H9 (cell line): ENCODE measurements at regions not wholly inside any gene's neighbourhood (a gene's known extent, or its start where the extent isn't known, plus 50 kb on each side); places are given as distances from the start of the nearest gene placed in this dataset.

Experiments
- DNase-seq: peaks from one replicate; pipeline ENCODE4 v3.0.0-alpha.2; 2017
- H2AFZ ChIP-seq: one replicate; pipeline ENCODE4 v1.6.1; 2013; ENCODE audit warnings: mild to moderate bottlenecking, low read length, control low read depth, moderate library complexity
- H2AK5ac ChIP-seq: 2 replicates; pipeline ENCODE4 v1.6.1; 2013; ENCODE audit warnings: low read length, control low read depth, mixed read lengths; ENCODE audit not compliant: insufficient read length
- H2BK120ac ChIP-seq: one replicate; pipeline ENCODE4 v1.6.1; 2013; ENCODE audit warnings: low read depth, mild to moderate bottlenecking, low read length, control low read depth, inconsistent platforms; ENCODE audit not compliant: poor library complexity, severe bottlenecking
- H2BK12ac ChIP-seq: 2 replicates; pipeline ENCODE4 v1.6.1; 2013; ENCODE audit warnings: low read length, control low read depth, mixed read lengths, low read depth; ENCODE audit not compliant: insufficient read length
- H2BK15ac ChIP-seq: 2 replicates; pipeline ENCODE4 v1.6.1; 2013; ENCODE audit warnings: low read depth, low read length, control low read depth
- H2BK20ac ChIP-seq: one replicate; pipeline ENCODE4 v1.6.1; 2013; ENCODE audit warnings: low read depth, mild to moderate bottlenecking, low read length, control low read depth, inconsistent platforms; ENCODE audit not compliant: poor library complexity, severe bottlenecking
- H2BK5ac ChIP-seq: 2 replicates; pipeline ENCODE4 v1.6.1; 2013; ENCODE audit warnings: low read length, control low read depth, mixed read lengths; ENCODE audit not compliant: insufficient read length
- H3K14ac ChIP-seq: 2 replicates; pipeline ENCODE4 v1.6.1; 2013; ENCODE audit warnings: low read length, control low read depth; ENCODE audit not compliant: insufficient read depth
- H3K18ac ChIP-seq: 2 replicates; pipeline ENCODE4 v1.6.1; 2013; ENCODE audit warnings: low read depth, mild to moderate bottlenecking, mixed read lengths, low read length, control low read depth; ENCODE audit not compliant: insufficient read length
- H3K23ac ChIP-seq: 2 replicates; pipeline ENCODE4 v1.6.1; 2013; ENCODE audit warnings: low read length, control low read depth, mixed read lengths, low read depth; ENCODE audit not compliant: insufficient read length
- H3K23me2 ChIP-seq: 2 replicates; pipeline ENCODE4 v1.6.1; 2013; ENCODE audit warnings: low read depth, mild to moderate bottlenecking, mixed read lengths, low read length, control low read depth; ENCODE audit not compliant: insufficient read length, poor library complexity, severe bottlenecking
- H3K27ac ChIP-seq: 2 replicates; pipeline ENCODE4 v1.5.1; 2013; ENCODE audit warnings: low read length, control low read depth, mixed read lengths, low read depth; ENCODE audit not compliant: insufficient read length
- H3K27me3 ChIP-seq: 2 replicates; pipeline ENCODE4 v1.6.1; 2013; ENCODE audit warnings: low read length, control low read depth, inconsistent platforms; ENCODE audit not compliant: insufficient read depth
- H3K4ac ChIP-seq: 2 replicates; pipeline ENCODE4 v1.6.1; 2013; ENCODE audit warnings: low read depth, mild to moderate bottlenecking, control low read depth, inconsistent platforms, low read length, moderate library complexity
- H3K4me1 ChIP-seq: 2 replicates; pipeline ENCODE4 v1.6.1; 2013; ENCODE audit warnings: low read length, control low read depth, inconsistent platforms; ENCODE audit not compliant: insufficient read depth
- H3K4me2 ChIP-seq: 2 replicates; pipeline ENCODE4 v1.6.1; 2013; ENCODE audit warnings: low read length, control low read depth, mixed read lengths; ENCODE audit not compliant: insufficient read length, insufficient read depth
- H3K56ac ChIP-seq: 2 replicates; pipeline ENCODE4 v1.6.1; 2013; ENCODE audit warnings: low read depth, mild to moderate bottlenecking, mixed read lengths, low read length, control low read depth; ENCODE audit not compliant: insufficient read length
- H3K79me1 ChIP-seq: 2 replicates; pipeline ENCODE4 v1.6.1; 2013; ENCODE audit warnings: low read depth, mild to moderate bottlenecking, moderate library complexity, low read length, control low read depth, inconsistent platforms; ENCODE audit not compliant: insufficient read depth, poor library complexity, severe bottlenecking
- H3K79me2 ChIP-seq: 2 replicates; pipeline ENCODE4 v1.6.1; 2013; ENCODE audit warnings: low read length, control low read depth, inconsistent platforms; ENCODE audit not compliant: insufficient read depth
- H3K9ac ChIP-seq: 2 replicates; pipeline ENCODE4 v1.6.1; 2013; ENCODE audit warnings: low read length, control low read depth, mixed read lengths; ENCODE audit not compliant: insufficient read length; ENCODE audit errors: extremely low read depth
- H3K9me3 ChIP-seq: one replicate; pipeline ENCODE4 v1.6.1; 2013; ENCODE audit warnings: low read depth, low read length, inconsistent platforms; ENCODE audit not compliant: control insufficient read depth
- H3T11ph ChIP-seq: one replicate; pipeline ENCODE4 v1.6.1; 2013; ENCODE audit warnings: mild to moderate bottlenecking, low read length, control low read depth, inconsistent platforms
- H4K20me1 ChIP-seq: one replicate; pipeline ENCODE4 v1.6.1; 2013; ENCODE audit not compliant: control insufficient read depth, insufficient read length, insufficient read depth
- H4K5ac ChIP-seq: 2 replicates; pipeline ENCODE4 v1.6.1; 2013; ENCODE audit warnings: low read depth, mild to moderate bottlenecking, mixed read lengths, low read length, control low read depth; ENCODE audit not compliant: insufficient read length
- H4K8ac ChIP-seq: replicated peaks from 2 replicates; pipeline ENCODE4 v1.6.1; 2013; ENCODE audit warnings: low read length, control low read depth, mixed read lengths, low read depth; ENCODE audit not compliant: insufficient read length
- H4K91ac ChIP-seq: 2 replicates; pipeline ENCODE4 v1.6.1; 2013; ENCODE audit warnings: low read depth, mild to moderate bottlenecking, moderate library complexity, mixed read lengths, low read length, control low read depth; ENCODE audit not compliant: insufficient read length
- H3K27ac Mint-ChIP-seq, 3 experiments: 2 replicates in 2 of 3; 3 replicates in 1 of 3; pipeline ENCODE4 v1.8.0; 2020 to 2021; ENCODE audit warnings: mixed read lengths in 3 of 3, mild to moderate bottlenecking in 1 of 3, moderate library complexity in 1 of 3
- H3K27me3 Mint-ChIP-seq: 2 replicates; pipeline ENCODE4 v1.8.0; 2021; ENCODE audit warnings: low read depth, mild to moderate bottlenecking, moderate library complexity, mixed read lengths
- H3K36me3 Mint-ChIP-seq, 3 experiments: 2 replicates in 2 of 3; 3 replicates in 1 of 3; pipeline ENCODE4 v1.8.0; 2020 to 2021; ENCODE audit warnings: low read depth in 3 of 3, mixed read lengths in 3 of 3; ENCODE audit not compliant: insufficient read depth in 1 of 3
- H3K4me1 Mint-ChIP-seq, 2 experiments: 2 replicates each; pipeline ENCODE4 v1.8.0; 2020; ENCODE audit warnings: mixed read lengths in 2 of 2
- H3K4me3 Mint-ChIP-seq, 2 experiments: 2 replicates in 1 of 2; 3 replicates in 1 of 2; pipeline ENCODE4 v1.8.0; 2020 to 2021; ENCODE audit warnings: mild to moderate bottlenecking in 2 of 2, mixed read lengths in 2 of 2, moderate library complexity in 1 of 2
- H3K9me3 Mint-ChIP-seq, 2 experiments: 2 replicates in 1 of 2; 3 replicates in 1 of 2; pipeline ENCODE4 v1.8.0; 2020; ENCODE audit warnings: mild to moderate bottlenecking in 2 of 2, mixed read lengths in 2 of 2, moderate library complexity in 1 of 2
- WGBS: extraction: QIAGEN DNeasy Blood & Tissue Kit; methylation state at CpG from one replicate; pipeline ENCODE4 v1.1.7; 2013; ENCODE audit warnings: missing lambda C conversion rate, low lambda C conversion rate, mixed read lengths; ENCODE audit not compliant: insufficient read length; ENCODE audit errors: extremely low coverage; 5-methylcytosine and 5-hydroxymethylcytosine counted together
- TF ChIP-seq, protein P1 (sequence below): fragments of 200-600 bp; sonication (generic); conservative IDR thresholded peaks from 3 replicates; pipeline ENCODE4 v1.8.0; 2021; ENCODE audit warnings: antibody characterized with exemption, mild to moderate bottlenecking

DNA sequence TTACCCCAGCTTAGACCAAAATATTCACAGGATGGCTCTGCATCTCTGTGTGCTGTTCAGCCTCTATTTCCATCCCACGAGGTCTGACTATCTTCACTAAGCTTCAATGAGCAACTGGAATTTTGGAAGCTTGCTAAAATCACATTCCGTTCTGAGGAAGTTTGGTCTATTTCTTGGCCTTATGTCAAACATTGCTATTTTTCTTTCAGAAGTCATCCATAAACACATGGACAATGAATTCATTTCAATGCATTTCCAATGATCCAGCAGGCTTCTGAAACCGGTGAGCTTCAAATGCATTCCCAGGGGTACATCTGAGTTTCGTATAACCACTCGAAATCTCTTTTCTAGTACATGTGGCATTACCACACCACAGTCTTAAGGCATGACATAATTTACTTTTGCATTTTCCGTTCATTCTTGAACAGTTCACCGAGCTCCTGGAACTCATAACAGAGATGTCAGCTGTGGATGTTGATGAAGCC is 294.1 kb upstream of the KAZN start:
- Histone ChIP-seq H3K23ac (no peak overlapping the region), H4K91ac (no peak overlapping the region), H3K79me1 (no peaks in the 10 kb centered on the region), H2BK20ac (no peak overlapping the region), H3K79me2 (no peaks in the 10 kb centered on the region), H2AK5ac (no peak overlapping the region), H4K5ac (no peak overlapping the region), H3K9ac (no peak overlapping the region), H3K4me1 (peaks cover 3% of the 10 kb centered on the region; the same call in 1 of the 2 replicates), H3K4ac (no peak overlapping the region), H3K18ac (no peak overlapping the region), H4K8ac (no peak overlapping the region), H2BK12ac (no peak overlapping the region), H3K4me2 (no peak overlapping the region), H3T11ph (no peak overlapping the region), H2BK15ac (no peak overlapping the region), H2AFZ (no peak overlapping the region), H3K23me2 (no peaks in the 10 kb centered on the region), H3K27me3 (no peaks in the 10 kb centered on the region), H3K27ac (no peak overlapping the region), H3K14ac (no peak overlapping the region), H2BK120ac (no peak overlapping the region), H4K20me1 (no peaks in the 10 kb centered on the region), H3K9me3 (no peaks in the 10 kb centered on the region), H3K56ac (no peak overlapping the region), H2BK5ac (no peak overlapping the region)
- Mint-ChIP-seq H3K36me3 (no peaks in the 10 kb centered on the region), H3K4me1 (no peaks in the 10 kb centered on the region), H3K9me3 (no peaks in the 10 kb centered on the region), H3K27me3 (peaks cover 13% of the 10 kb centered on the region), H3K4me3 (no peak overlapping the region), H3K27ac (no peak overlapping the region)
- no CpG with 5 or more reads among the region's 7 CpGs for WGBS
- DNase-seq = no peak
- TF ChIP-seq, protein P1, sequence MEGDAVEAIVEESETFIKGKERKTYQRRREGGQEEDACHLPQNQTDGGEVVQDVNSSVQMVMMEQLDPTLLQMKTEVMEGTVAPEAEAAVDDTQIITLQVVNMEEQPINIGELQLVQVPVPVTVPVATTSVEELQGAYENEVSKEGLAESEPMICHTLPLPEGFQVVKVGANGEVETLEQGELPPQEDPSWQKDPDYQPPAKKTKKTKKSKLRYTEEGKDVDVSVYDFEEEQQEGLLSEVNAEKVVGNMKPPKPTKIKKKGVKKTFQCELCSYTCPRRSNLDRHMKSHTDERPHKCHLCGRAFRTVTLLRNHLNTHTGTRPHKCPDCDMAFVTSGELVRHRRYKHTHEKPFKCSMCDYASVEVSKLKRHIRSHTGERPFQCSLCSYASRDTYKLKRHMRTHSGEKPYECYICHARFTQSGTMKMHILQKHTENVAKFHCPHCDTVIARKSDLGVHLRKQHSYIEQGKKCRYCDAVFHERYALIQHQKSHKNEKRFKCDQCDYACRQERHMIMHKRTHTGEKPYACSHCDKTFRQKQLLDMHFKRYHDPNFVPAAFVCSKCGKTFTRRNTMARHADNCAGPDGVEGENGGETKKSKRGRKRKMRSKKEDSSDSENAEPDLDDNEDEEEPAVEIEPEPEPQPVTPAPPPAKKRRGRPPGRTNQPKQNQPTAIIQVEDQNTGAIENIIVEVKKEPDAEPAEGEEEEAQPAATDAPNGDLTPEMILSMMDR = no peak
